SK-N-SH (cell line): ENCODE measurements at regions not wholly inside any gene's neighbourhood (a gene's known extent, or its start where the extent isn't known, plus 50 kb on each side); places are given as distances from the start of the nearest gene placed in this dataset.

Experiments used
- CTCF ChIA-PET: fragments of 300-600, 350-600 bp; formaldehyde crosslinking; extraction: SDS; loops from one replicate; lab custom pipeline; 2021; lab: Yijun Ruan, JAX
- POLR2A ChIA-PET: fragments of 350-600 bp; sonication (Branson Sonifier 250); formaldehyde crosslinking; extraction: SDS; loops from one replicate; lab custom pipeline; 2020; ENCODE audit warnings: antibody characterized with exemption, inconsistent platforms; lab: Yijun Ruan, JAX
- DNase-seq: peaks from one replicate; pipeline ENCODE4 v3.0.0; 2012
- H2AFZ ChIP-seq: fragments of 200-600 bp; sonication (generic); 2 replicates; pipeline ENCODE4 v1.8.1; 2016; ENCODE audit warnings: antibody characterized with exemption, mild to moderate bottlenecking, low read depth
- H3F3A ChIP-seq: fragments of 200-600 bp; sonication (generic); replicated peaks from 2 replicates; pipeline ENCODE3; 2016; ENCODE audit warnings: antibody characterized with exemption, mild to moderate bottlenecking; ENCODE audit not compliant: insufficient read depth
- H3K27ac ChIP-seq, 2 experiments: fragments of 200-500 bp in 1 of 2; fragments of 200-600 bp in 1 of 2; sonication (Bioruptor generic) in 1 of 2; sonication (generic), shearing (Covaris generic) in 1 of 2; 2 replicates each; pipeline versions ENCODE4 v1.5.1 to v1.6.1; 2014 to 2016; ENCODE audit warnings: low read depth in 2 of 2, inconsistent platforms in 1 of 2, low read length in 1 of 2, mild to moderate bottlenecking in 1 of 2, mixed read lengths in 1 of 2
- H3K27me3 ChIP-seq: fragments of 200-600 bp; sonication (generic), shearing (Covaris generic); 2 replicates; pipeline ENCODE4 v1.6.1; 2016; ENCODE audit warnings: mixed run types; ENCODE audit not compliant: insufficient read depth
- H3K36me3 ChIP-seq, 2 experiments: fragments of 200-500 bp in 1 of 2; fragments of 200-600 bp in 1 of 2; sonication (Bioruptor generic) in 1 of 2; sonication (generic) in 1 of 2; replicated peaks in 1 of 2; 2 replicates each; pipeline versions ENCODE3 to v1.5.1; 2014 to 2016; ENCODE audit warnings: low read length in 1 of 2, mild to moderate bottlenecking in 1 of 2; ENCODE audit not compliant: insufficient read depth in 2 of 2, control insufficient read depth in 1 of 2
- H3K4me1 ChIP-seq, 2 experiments: fragments of 200-500 bp in 1 of 2; fragments of 200-600 bp in 1 of 2; sonication (Bioruptor generic) in 1 of 2; sonication (generic), shearing (Covaris generic) in 1 of 2; 2 replicates each; pipeline versions ENCODE4 v1.5.1 to v1.6.1; 2014 to 2016; ENCODE audit warnings: low read depth in 1 of 2, low read length in 1 of 2, mixed run types in 1 of 2; ENCODE audit not compliant: insufficient read depth in 2 of 2, control insufficient read depth in 1 of 2
- H3K4me2 ChIP-seq: fragments of 200-600 bp; sonication (generic), shearing (Covaris generic); 2 replicates; pipeline ENCODE4 v1.6.1; 2017; ENCODE audit warnings: mixed run types
- H3K4me3 ChIP-seq, 2 experiments: fragments of 200-500 bp in 1 of 2; fragments of 200-600 bp in 1 of 2; sonication (Bioruptor generic) in 1 of 2; sonication (generic), shearing (Covaris generic) in 1 of 2; 2 replicates each; pipeline versions ENCODE4 v1.5.1 to v1.8.1; 2014 to 2016; ENCODE audit warnings: low read depth in 2 of 2, inconsistent platforms in 1 of 2, low read length in 1 of 2, mild to moderate bottlenecking in 1 of 2, mixed read lengths in 1 of 2, moderate library complexity in 1 of 2
- H3K79me2 ChIP-seq: fragments of 200-600 bp; sonication (generic); 2 replicates; pipeline ENCODE4 v1.8.1; 2017; ENCODE audit warnings: mild to moderate bottlenecking; ENCODE audit not compliant: insufficient read depth
- H3K9ac ChIP-seq: fragments of 200-600 bp; sonication (generic); 2 replicates; pipeline ENCODE4 v1.6.1; 2017; ENCODE audit warnings: mixed run types
- H3K9me2 ChIP-seq: fragments of 200-600 bp; sonication (generic); 2 replicates; pipeline ENCODE4 v1.6.1; 2017; ENCODE audit warnings: mixed run types
- H3K9me3 ChIP-seq: fragments of 200-600 bp; sonication (generic); 2 replicates; pipeline ENCODE4 v1.6.1; 2017; ENCODE audit warnings: mixed run types, mild to moderate bottlenecking, moderate library complexity
- H4K20me1 ChIP-seq: fragments of 200-600 bp; sonication (generic); 2 replicates; pipeline ENCODE4 v1.6.1; 2017; ENCODE audit warnings: mild to moderate bottlenecking, mixed run types; ENCODE audit not compliant: insufficient read depth
- CHD2 ChIP-seq: fragments of 150-350 bp; IDR thresholded peaks from 2 replicates; pipeline ENCODE4 v1.6.1; 2018; ENCODE audit warnings: low read length; ENCODE audit not compliant: partially characterized antibody
- CTCF ChIP-seq: fragments of 200-600 bp; sonication (generic); IDR thresholded peaks from 2 replicates; pipeline ENCODE4 v1.6.1; 2017; ENCODE audit warnings: antibody characterized with exemption, mild to moderate bottlenecking, moderate library complexity
- EP300 ChIP-seq, 2 experiments: IDR thresholded peaks; 2 replicates each; pipeline versions ENCODE4 v1.4.0 to v1.6.1; 2012; ENCODE audit warnings: borderline replicate concordance in 1 of 2, low read depth in 1 of 2, low read length in 1 of 2
- EZH2phosphoT487 ChIP-seq: fragments of 200-600 bp; sonication (generic); IDR thresholded peaks from 2 replicates; pipeline ENCODE4 v1.6.1; 2017; ENCODE audit warnings: low read depth, mixed run types, mild to moderate bottlenecking, antibody characterized with exemption, moderate library complexity, borderline replicate concordance
- FOSL2 ChIP-seq: IDR thresholded peaks from 2 replicates; pipeline ENCODE4 v1.4.0; 2012; ENCODE audit warnings: low read depth, mild to moderate bottlenecking, moderate library complexity, borderline replicate concordance
- FOXM1 ChIP-seq: IDR thresholded peaks from 2 replicates; pipeline ENCODE4 v1.4.0; 2012; ENCODE audit warnings: low read depth, mild to moderate bottlenecking
- GABPA ChIP-seq: IDR thresholded peaks from 2 replicates; pipeline ENCODE4 v1.4.0; 2012; ENCODE audit warnings: low read depth, mild to moderate bottlenecking
- IRF3 ChIP-seq: fragments of 150-350 bp; IDR thresholded peaks from 2 replicates; pipeline ENCODE4 v1.6.1; 2016; ENCODE audit warnings: mild to moderate bottlenecking, low read depth, low read length
- MXI1 ChIP-seq: IDR thresholded peaks from 2 replicates; pipeline ENCODE4 v1.6.1; 2012; ENCODE audit warnings: mild to moderate bottlenecking, low read depth, low read length, improper control_type of control experiment
- NFIC ChIP-seq: IDR thresholded peaks from 2 replicates; pipeline ENCODE4 v1.4.0; 2012; ENCODE audit warnings: borderline replicate concordance
- NRF1 ChIP-seq: IDR thresholded peaks from 2 replicates; pipeline ENCODE4 v1.6.1; 2012; ENCODE audit warnings: low read depth, mild to moderate bottlenecking, low read length
- RAD21 ChIP-seq: IDR thresholded peaks from 2 replicates; pipeline ENCODE4 v1.6.1; 2012; ENCODE audit warnings: mild to moderate bottlenecking, low read length
- RCOR1 ChIP-seq: fragments of 150-350 bp; IDR thresholded peaks from 2 replicates; pipeline ENCODE4 v1.6.1; 2017; ENCODE audit warnings: antibody characterized with exemption, low read length
- RFX5 ChIP-seq: IDR thresholded peaks from 2 replicates; pipeline ENCODE4 v1.6.1; 2012; ENCODE audit warnings: mild to moderate bottlenecking, improper control_type of control experiment, low read length
- RXRA ChIP-seq: IDR thresholded peaks from 2 replicates; pipeline ENCODE4 v1.4.0; 2012; ENCODE audit warnings: low read depth, mild to moderate bottlenecking, borderline replicate concordance
- TCF12 ChIP-seq: IDR thresholded peaks from 2 replicates; pipeline ENCODE4 v1.4.0; 2012
- WGBS: methylation state at CpG from one replicate; pipeline ENCODE4 v1.1.6; 2017; ENCODE audit warnings: low lambda C conversion rate; 5-methylcytosine and 5-hydroxymethylcytosine counted together
- TF ChIP-seq, protein P1 (sequence below): fragments of 150-350 bp; IDR thresholded peaks from 2 replicates; pipeline ENCODE4 v1.6.1; 2017; ENCODE audit warnings: antibody characterized with exemption, low read length, low read depth, borderline replicate concordance
- TF ChIP-seq, protein P2 (sequence below): IDR thresholded peaks from 2 replicates; pipeline ENCODE4 v1.4.0; 2012; ENCODE audit warnings: low read depth, borderline replicate concordance
- TF ChIP-seq, protein P3 (sequence below): IDR thresholded peaks from 2 replicates; pipeline ENCODE4 v1.4.0; 2012; ENCODE audit warnings: low read depth, borderline replicate concordance

GRCh38 chr4:81609844-81610243, 138.1 kb upstream of the RASGEF1B start:
- H3K4me2 ChIP-seq: no peak overlapping the region
- ChIA-PET POLR2A (no interaction called here), CTCF (no interaction called here)
- no peaks in the 10 kb centered on the region for H3K79me2 ChIP-seq
- H3K9me3 ChIP-seq: no peaks in the 10 kb centered on the region
- DNase-seq: no peak
- TF ChIP-seq FOXM1 (no peak), IRF3 (no peak), RAD21 (no peak), FOSL2 (no peak), EP300 (IDR thresholded peaks at IDR 0.05; ENCODE audit: borderline replicate concordance in 1 of 2, low read depth in 1 of 2, low read length in 1 of 2) (no peak), RCOR1 (no peak)
- no peaks in the 10 kb centered on the region for H3K9me2 ChIP-seq
- no peak overlapping the region for H3K4me3 ChIP-seq
- H3K36me3 ChIP-seq: no peaks in the 10 kb centered on the region
- no peak overlapping the region for H2AFZ ChIP-seq
- no peak overlapping the region for H3K27ac ChIP-seq
- 2% methylated on average over 2 of the region's 2 CpGs for WGBS
- H4K20me1 ChIP-seq: no peaks in the 10 kb centered on the region
- no peak overlapping the region for H3K9ac ChIP-seq
- H3K27me3 ChIP-seq: no peaks in the 10 kb centered on the region
- no peaks in the 10 kb centered on the region for H3K4me1 ChIP-seq
- no peaks in the 10 kb centered on the region for H3F3A ChIP-seq

DNA sequence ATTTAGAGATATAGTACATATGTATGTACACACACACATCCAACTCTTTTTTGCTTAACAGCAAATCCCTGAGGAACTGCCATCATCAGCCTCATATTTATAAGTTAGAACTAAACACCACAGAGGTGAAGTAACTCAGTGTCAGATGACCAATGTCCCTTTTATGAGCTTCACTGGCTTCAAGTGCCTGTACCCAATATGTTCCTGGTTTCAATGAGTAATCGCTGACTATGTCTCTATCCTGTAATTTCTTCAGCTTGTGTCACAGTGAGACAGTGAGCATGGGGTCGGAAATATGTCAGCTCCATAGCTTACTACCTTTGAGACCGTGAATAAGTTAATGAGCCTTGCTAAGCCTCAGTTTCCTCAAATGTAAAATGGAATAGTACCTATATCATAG, 136.2 kb upstream of the RASGEF1B start:
- TF ChIP-seq NFIC (no peak), RXRA (no peak), NRF1 (no peak), FOXM1 (no peak), RAD21 (no peak), RCOR1 (no peak), CHD2 (no peak), FOSL2 (no peak), RFX5 (no peak), EP300 (IDR thresholded peaks at IDR 0.05; ENCODE audit: borderline replicate concordance in 1 of 2, low read depth in 1 of 2, low read length in 1 of 2) (no peak), EZH2phosphoT487 (no peak), GABPA (no peak), TCF12 (no peak), CTCF (no peak), MXI1 (no peak)
- TF ChIP-seq, protein P1, sequence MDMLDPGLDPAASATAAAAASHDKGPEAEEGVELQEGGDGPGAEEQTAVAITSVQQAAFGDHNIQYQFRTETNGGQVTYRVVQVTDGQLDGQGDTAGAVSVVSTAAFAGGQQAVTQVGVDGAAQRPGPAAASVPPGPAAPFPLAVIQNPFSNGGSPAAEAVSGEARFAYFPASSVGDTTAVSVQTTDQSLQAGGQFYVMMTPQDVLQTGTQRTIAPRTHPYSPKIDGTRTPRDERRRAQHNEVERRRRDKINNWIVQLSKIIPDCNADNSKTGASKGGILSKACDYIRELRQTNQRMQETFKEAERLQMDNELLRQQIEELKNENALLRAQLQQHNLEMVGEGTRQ: no peak
- TF ChIP-seq, protein P2, sequence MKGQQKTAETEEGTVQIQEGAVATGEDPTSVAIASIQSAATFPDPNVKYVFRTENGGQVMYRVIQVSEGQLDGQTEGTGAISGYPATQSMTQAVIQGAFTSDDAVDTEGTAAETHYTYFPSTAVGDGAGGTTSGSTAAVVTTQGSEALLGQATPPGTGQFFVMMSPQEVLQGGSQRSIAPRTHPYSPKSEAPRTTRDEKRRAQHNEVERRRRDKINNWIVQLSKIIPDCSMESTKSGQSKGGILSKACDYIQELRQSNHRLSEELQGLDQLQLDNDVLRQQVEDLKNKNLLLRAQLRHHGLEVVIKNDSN: no peak
- TF ChIP-seq, protein P3, sequence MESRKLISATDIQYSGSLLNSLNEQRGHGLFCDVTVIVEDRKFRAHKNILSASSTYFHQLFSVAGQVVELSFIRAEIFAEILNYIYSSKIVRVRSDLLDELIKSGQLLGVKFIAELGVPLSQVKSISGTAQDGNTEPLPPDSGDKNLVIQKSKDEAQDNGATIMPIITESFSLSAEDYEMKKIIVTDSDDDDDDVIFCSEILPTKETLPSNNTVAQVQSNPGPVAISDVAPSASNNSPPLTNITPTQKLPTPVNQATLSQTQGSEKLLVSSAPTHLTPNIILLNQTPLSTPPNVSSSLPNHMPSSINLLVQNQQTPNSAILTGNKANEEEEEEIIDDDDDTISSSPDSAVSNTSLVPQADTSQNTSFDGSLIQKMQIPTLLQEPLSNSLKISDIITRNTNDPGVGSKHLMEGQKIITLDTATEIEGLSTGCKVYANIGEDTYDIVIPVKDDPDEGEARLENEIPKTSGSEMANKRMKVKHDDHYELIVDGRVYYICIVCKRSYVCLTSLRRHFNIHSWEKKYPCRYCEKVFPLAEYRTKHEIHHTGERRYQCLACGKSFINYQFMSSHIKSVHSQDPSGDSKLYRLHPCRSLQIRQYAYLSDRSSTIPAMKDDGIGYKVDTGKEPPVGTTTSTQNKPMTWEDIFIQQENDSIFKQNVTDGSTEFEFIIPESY: no peak
- TF ChIP-seq, all 33 proteins: peak for 0
- no peak overlapping the region for H2AFZ ChIP-seq
- no peaks in the 10 kb centered on the region for H3K79me2 ChIP-seq
- no peaks in the 10 kb centered on the region for H3K4me1 ChIP-seq
- no peak for DNase-seq
- H3K9ac ChIP-seq: no peak overlapping the region
- 2% methylated on average over 3 of the region's 3 CpGs for WGBS
- H3K36me3 ChIP-seq: no peaks in the 10 kb centered on the region
- H3K4me3 ChIP-seq: no peak overlapping the region
- ChIA-PET CTCF (no interaction called here), POLR2A (no interaction called here)
- no peaks in the 10 kb centered on the region for H3K9me3 ChIP-seq
- H3F3A ChIP-seq: no peaks in the 10 kb centered on the region
- H3K27me3 ChIP-seq: no peaks in the 10 kb centered on the region
- H3K9me2 ChIP-seq: no peaks in the 10 kb centered on the region
- no peaks in the 10 kb centered on the region for H4K20me1 ChIP-seq
- H3K27ac ChIP-seq: no peak overlapping the region
- no peak overlapping the region for H3K4me2 ChIP-seq
